SH-SY5Y (cell line): ENCODE measurements at regions not wholly inside any gene's neighbourhood (a gene's known extent, or its start where the extent isn't known, plus 50 kb on each side); places are given as distances from the start of the nearest gene placed in this dataset.

Experiments used
- GATA2 ChIP-seq: IDR thresholded peaks from 2 replicates; pipeline ENCODE4 v1.6.1; 2011; ENCODE audit warnings: mild to moderate bottlenecking, low read depth, low read length
- GATA3 ChIP-seq: IDR thresholded peaks from 2 replicates; pipeline ENCODE4 v1.6.1; 2011; ENCODE audit warnings: low read depth, mild to moderate bottlenecking, low read length, moderate library complexity

GRCh38 chr2:66189553-66189952, 245.4 kb upstream of the MEIS1 start:
- TF ChIP-seq GATA3 (no peak), GATA2 (no peak)

DNA sequence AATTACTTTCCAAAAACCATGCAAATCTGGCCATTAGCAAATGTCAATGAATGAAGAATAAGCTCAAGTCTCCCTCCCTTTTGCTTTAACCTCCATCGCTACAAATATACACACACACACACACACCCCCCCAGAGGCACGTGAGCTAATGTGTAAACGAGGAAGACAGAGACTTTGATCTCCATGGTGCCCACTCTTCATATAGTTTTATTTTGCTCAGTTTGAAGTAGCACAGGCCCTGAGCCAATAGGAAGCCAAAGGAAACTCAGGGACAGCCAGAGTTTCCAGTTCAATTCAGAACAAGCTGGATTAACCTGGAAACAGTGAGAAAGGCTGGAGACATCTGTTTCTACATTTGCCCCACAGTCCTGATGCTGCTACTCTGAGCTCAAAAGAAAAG, 248.4 kb upstream of the MEIS1 start:
- TF ChIP-seq GATA2 (no peak), GATA3 (no peak)

- TF ChIP-seq GATA2, result no peak
- no peak for TF ChIP-seq GATA3
Measured at GRCh38 chr2:66185497-66186054, 249.3 kb upstream of the MEIS1 start.

- TF ChIP-seq GATA2, result no peak
- TF ChIP-seq GATA3, result no peak
Measured at GRCh38 chr2:66174491-66174890, 260.4 kb upstream of the MEIS1 start.

DNA sequence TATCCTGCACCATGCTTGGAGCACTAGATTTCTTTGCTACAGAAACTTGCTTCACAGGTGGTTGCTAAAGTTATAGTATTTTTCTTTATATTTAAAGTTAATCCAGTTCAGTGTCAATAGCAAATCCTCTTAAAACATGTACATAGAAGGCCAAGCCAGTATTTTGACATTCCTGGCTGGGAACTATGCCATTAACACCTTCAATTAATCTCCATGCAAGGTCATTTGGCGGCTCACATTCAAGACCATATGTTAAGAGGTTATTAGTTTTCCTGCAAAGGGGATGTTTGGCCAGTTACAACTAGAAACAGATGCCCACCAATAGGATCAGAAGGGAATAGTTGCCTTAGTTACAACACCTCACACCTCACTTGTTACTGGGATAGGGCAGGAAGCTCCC, 261.3 kb upstream of the MEIS1 start:
- TF ChIP-seq GATA3 (no peak), GATA2 (no peak)

GRCh38 chr2:66171530-66171929, 263.4 kb upstream of the MEIS1 start:
- TF ChIP-seq GATA3, result no peak
- TF ChIP-seq GATA2, result no peak

DNA sequence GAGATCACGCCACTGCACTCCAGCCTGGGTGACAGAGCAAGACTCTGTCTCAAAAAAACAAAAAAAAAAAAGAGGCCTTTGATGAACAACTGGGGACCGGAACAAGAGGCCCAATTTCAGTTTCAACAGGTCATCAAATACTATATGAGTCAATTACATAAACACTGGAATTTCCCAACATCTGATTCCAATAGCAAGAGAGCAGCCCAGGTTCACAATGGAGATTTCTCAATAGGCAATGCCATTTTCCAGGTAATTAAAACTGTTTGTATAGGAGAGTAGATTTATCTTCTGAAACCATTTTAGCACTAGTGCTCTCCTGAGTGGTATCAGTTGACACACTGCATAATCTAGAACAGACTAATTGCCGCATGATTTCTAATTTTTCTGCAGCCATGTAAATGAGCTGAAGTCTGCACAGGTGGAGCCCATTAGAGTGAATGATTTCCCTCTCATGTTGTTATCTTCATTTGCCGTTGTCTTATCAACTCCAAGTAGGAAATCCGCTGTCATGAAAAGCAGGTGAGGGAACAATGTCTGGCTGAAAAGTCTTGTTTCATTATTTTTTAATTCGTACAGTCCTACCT, 264.1 kb upstream of the MEIS1 start:
- TF ChIP-seq GATA2 (no peak), GATA3 (no peak)

GRCh38 chr2:66169076-66169475, 265.8 kb upstream of the MEIS1 start:
- no peak for TF ChIP-seq GATA2
- TF ChIP-seq GATA3, result no peak

- no peak for TF ChIP-seq GATA3
Measured at GRCh38 chr2:66164470-66164869, 270.5 kb upstream of the MEIS1 start.

- TF ChIP-seq GATA2, result no peak
- TF ChIP-seq GATA3, result no peak
Measured at GRCh38 chr2:66156171-66156570, 278.8 kb upstream of the MEIS1 start.

GRCh38 chr2:66153941-66154340, 281.0 kb upstream of the MEIS1 start:
- no peak for TF ChIP-seq GATA2
- TF ChIP-seq GATA3, result no peak

GRCh38 chr2:66145490-66145889, 289.4 kb upstream of the MEIS1 start:
- TF ChIP-seq GATA2 (no peak), GATA3 (no peak)

- TF ChIP-seq GATA3 (no peak), GATA2 (no peak)
Measured at GRCh38 chr2:66137606-66138130, 297.3 kb upstream of the MEIS1 start.

GRCh38 chr2:66134138-66134701, 300.7 kb upstream of the MEIS1 start:
- TF ChIP-seq GATA3 (no peak), GATA2 (no peak)

GRCh38 chr2:66127656-66128055, 307.3 kb upstream of the MEIS1 start:
- no peak for TF ChIP-seq GATA2
- TF ChIP-seq GATA3, result no peak
